ENCODE measurements at regions not wholly inside any gene's neighbourhood (a gene's known extent, or its start where the extent isn't known, plus 50 kb on each side); places are given as distances from the start of the nearest gene placed in this dataset.

DNA sequence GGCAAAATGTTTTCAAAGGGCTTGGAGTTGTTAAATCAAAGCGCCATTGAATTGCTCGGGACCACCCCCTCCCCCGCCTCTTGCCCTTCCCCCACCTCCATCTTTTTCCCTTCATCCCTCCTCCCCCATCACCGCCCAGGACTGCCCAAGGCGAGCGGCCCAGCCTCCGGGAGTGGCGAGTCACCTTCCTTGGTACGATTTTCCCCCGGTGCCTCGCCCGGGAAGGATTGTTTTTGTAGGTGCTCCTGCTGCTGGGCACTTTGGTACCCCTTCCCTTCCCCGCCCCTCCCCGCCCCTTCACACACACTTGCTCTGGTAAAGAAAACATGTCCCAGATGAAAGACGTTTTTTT is 61.2 kb downstream of the TMEM174 start:
- no peak for TF ChIP-seq POLR2A (IDR thresholded peaks at IDR 0.05)
- TF ChIP-seq, protein P1, sequence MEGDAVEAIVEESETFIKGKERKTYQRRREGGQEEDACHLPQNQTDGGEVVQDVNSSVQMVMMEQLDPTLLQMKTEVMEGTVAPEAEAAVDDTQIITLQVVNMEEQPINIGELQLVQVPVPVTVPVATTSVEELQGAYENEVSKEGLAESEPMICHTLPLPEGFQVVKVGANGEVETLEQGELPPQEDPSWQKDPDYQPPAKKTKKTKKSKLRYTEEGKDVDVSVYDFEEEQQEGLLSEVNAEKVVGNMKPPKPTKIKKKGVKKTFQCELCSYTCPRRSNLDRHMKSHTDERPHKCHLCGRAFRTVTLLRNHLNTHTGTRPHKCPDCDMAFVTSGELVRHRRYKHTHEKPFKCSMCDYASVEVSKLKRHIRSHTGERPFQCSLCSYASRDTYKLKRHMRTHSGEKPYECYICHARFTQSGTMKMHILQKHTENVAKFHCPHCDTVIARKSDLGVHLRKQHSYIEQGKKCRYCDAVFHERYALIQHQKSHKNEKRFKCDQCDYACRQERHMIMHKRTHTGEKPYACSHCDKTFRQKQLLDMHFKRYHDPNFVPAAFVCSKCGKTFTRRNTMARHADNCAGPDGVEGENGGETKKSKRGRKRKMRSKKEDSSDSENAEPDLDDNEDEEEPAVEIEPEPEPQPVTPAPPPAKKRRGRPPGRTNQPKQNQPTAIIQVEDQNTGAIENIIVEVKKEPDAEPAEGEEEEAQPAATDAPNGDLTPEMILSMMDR (IDR thresholded peaks at IDR 0.05): no peak
- Histone ChIP-seq H3K27ac (no peak overlapping the region), H3K27me3 (peaks cover 0 to 22% of the 10 kb centered on the region in 2 donors), H3K9me3 (no peaks in the 10 kb centered on the region), H3K4me3 (peak overlapping the region in 3 of 4 donors; percentile 18 to 48 (median 47)), H3K4me1 (peaks cover 0 to 14% (median 7%) of the 10 kb centered on the region in 4 donors), H3K36me3 (no peaks in the 10 kb centered on the region)
- no peak for DNase-seq

GRCh38 chr5:73233461-73234203 is 60.6 kb downstream of the TMEM174 start:
- TF ChIP-seq, protein P1 (IDR thresholded peaks at IDR 0.05): no peak
- Histone ChIP-seq H3K9me3 (no peaks in the 10 kb centered on the region), H3K27me3 (peaks cover 0 to 22% of the 10 kb centered on the region in 2 donors), H3K4me3 (peak overlapping the region; percentile 11 to 48 (median 32)), H3K4me1 (peaks cover 0 to 14% (median 7%) of the 10 kb centered on the region in 4 donors), H3K27ac (no peak overlapping the region), H3K36me3 (no peaks in the 10 kb centered on the region)
- DNase-seq: peak in 1 of 3 donors; percentile 48

DNA sequence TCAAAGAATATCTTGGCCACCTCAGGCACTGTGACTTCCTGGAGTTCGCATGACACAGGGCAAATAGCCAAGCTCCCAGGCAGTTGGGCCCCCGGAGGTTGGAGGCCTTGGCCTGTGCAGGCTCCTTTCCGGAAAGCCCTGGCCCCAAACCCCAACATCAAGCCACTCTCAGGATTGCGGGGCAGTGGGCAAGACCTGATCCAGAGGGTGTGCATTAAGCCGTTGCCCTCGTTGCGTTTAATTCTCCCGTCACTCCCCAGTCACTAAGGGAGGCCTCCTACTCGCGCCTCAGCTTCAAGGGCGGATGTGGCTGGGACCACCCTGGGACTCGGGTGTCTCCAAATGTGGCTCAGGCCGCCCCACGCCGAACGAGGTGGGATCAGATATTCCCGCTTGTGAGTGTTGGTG is 60.1 kb downstream of the TMEM174 start:
- H3K27me3 ChIP-seq: peaks cover 0 to 22% of the 10 kb centered on the region in 2 donors
- H3K36me3 ChIP-seq: no peaks in the 10 kb centered on the region
- no peak overlapping the region for H3K27ac ChIP-seq
- no peak for DNase-seq
- peak overlapping the region in 3 of 4 donors; percentile 18 to 48 (median 47) for H3K4me3 ChIP-seq
- no peaks in the 10 kb centered on the region for H3K9me3 ChIP-seq
- H3K4me1 ChIP-seq: peaks cover 0 to 14% (median 7%) of the 10 kb centered on the region in 4 donors
- TF ChIP-seq, protein P1 (IDR thresholded peaks at IDR 0.05): no peak
- TF ChIP-seq POLR2A (IDR thresholded peaks at IDR 0.05): no peak

- peaks cover 0 to 22% of the 10 kb centered on the region in 2 donors for H3K27me3 ChIP-seq
- H3K4me3 ChIP-seq: no peak overlapping the region
- no peaks in the 10 kb centered on the region for H3K9me3 ChIP-seq
- H3K36me3 ChIP-seq: no peaks in the 10 kb centered on the region
- TF ChIP-seq, protein P1 (IDR thresholded peaks at IDR 0.05): no peak
- no peak for TF ChIP-seq POLR2A (IDR thresholded peaks at IDR 0.05)
- peaks cover 0 to 14% (median 7%) of the 10 kb centered on the region in 4 donors for H3K4me1 ChIP-seq
- no peak overlapping the region for H3K27ac ChIP-seq
- DNase-seq: no peak
These were observed 59.5 kb downstream of the TMEM174 start for GRCh38 chr5:73232266-73233041.

DNA sequence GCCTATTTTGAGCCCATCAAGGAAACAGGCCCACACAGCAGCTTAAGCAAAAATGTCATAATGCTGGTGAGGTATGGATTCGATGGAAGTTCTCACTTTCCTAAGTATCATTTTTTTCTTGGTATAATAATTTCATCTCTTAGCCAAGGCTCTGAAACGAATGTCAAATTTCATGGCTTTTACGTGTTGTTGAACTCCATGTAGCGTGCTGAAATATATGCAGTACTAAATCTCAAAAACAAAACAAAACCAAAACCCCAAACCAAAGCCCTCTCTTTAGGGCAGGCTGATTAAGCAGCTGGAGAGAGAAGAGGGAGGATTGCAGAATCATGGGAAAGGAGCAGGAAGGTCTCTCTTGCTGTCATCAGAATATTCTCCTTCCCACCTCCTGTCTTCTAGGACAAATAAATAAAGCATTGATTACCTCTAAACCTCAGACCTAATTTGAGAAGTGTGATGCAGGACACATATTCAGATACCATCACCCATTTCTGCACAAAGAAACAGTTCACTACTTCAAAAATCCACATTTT is 58.3 kb downstream of the TMEM174 start:
- Histone ChIP-seq H3K4me1 (peaks cover 0 to 14% (median 7%) of the 10 kb centered on the region in 4 donors), H3K4me3 (no peak overlapping the region), H3K27ac (no peak overlapping the region), H3K9me3 (no peaks in the 10 kb centered on the region), H3K27me3 (peaks cover 0 to 22% of the 10 kb centered on the region in 2 donors), H3K36me3 (no peaks in the 10 kb centered on the region)
- DNase-seq: no peak
- no peak for TF ChIP-seq POLR2A (IDR thresholded peaks at IDR 0.05)
- TF ChIP-seq, protein P1 (IDR thresholded peaks at IDR 0.05): no peak

Measured in Peyer's patch (tissue), 4 donors.